Kidney epithelial cell (primary cell): ENCODE measurements at regions not wholly inside any gene's neighbourhood (a gene's known extent, or its start where the extent isn't known, plus 50 kb on each side); places are given as distances from the start of the nearest gene placed in this dataset.

ENCODE experiments used
- DNase-seq: peaks from one replicate; pipeline ENCODE4 v3.0.0-alpha.2; 2010; ENCODE audit warnings: low read depth
- H3K27me3 ChIP-seq: 2 replicates; pipeline ENCODE4 v1.6.0; 2011; ENCODE audit warnings: low read length; ENCODE audit not compliant: control insufficient read depth, insufficient read depth
- H3K36me3 ChIP-seq: 2 replicates; pipeline ENCODE4 v1.5.1; 2011; ENCODE audit warnings: low read length; ENCODE audit not compliant: control insufficient read depth, insufficient read depth
- H3K4me3 ChIP-seq: 2 replicates; pipeline ENCODE4 v1.5.1; 2011; ENCODE audit warnings: low read depth, mild to moderate bottlenecking, control low read depth, low read length
- CTCF ChIP-seq: IDR thresholded peaks from 2 replicates; pipeline ENCODE4 v1.5.1; 2011; ENCODE audit warnings: mild to moderate bottlenecking, moderate library complexity, low read length, control low read depth, inconsistent platforms; ENCODE audit not compliant: insufficient read depth, poor library complexity, severe bottlenecking

DNA sequence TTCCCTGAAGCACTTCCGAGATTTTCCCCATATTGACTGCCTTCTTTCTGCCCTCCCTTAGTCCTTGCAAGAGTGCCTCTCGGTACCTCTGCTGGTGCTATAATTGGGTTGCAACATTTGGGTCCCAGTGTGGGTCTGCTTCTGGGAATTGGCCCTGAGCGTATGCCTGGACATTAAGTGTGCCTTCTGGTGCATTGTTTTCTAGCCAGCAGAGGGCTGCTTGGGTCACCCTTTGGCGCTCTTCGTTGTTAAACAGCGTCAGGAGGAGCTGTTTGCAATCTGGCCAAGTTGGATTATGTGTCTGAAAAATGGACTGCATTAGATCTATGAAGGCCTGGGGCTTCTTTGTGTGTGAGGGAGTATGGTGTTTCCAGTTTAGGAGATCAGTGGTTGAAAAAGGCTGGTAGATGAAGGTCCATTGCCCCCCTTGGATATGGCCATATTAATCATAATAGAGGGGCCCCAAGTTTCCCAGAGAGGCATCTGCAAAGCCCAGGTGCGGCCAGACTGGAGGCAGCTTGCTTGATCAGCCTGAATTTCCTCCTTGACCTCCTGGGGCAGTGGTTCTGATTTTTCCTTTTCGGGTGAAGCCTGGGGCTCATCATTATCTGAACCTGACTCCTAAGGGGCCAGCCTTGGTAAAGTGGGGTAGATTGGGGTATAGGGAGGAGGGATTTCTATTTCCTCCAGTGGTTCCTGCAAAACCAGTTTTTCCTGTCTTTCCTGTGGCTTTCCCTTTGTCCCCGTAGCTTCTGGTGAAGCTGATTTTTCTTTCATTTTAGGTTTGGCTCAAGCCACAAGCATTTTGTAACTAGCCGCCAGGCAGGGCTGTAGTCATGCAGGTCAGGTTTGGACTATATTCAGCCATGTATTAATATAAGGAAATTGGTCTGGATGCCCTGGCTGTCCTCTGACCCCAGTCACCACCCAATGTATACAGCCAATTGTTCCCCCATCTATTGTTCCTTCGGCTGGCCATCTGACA, 85.4 kb upstream of the GPR6 start:
- peak; percentile 14 for TF ChIP-seq CTCF
- peak; percentile 12 for DNase-seq
- H3K27me3 ChIP-seq = no peaks in the 10 kb centered on the region
- no peak overlapping the region for H3K4me3 ChIP-seq
- no peaks in the 10 kb centered on the region for H3K36me3 ChIP-seq

DNA sequence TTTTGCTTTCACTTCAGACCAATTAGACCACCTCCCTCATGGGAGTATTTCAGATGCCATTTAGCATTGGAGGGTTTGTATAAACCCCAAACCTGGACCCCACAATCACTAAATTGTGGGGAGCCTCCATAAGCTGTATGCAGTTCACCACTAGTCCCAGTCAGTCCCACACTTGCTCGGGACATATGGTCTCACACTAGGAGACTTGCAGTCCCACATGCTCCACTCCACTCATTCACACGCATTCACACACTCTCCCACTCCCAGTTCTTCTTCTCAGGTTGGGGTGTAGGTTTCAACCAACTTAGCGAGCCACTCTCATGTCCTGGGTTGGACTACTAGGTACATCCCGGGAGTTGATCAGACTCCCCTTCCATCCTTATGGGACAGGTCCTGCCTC, 84.5 kb upstream of the GPR6 start:
- Histone ChIP-seq H3K4me3 (no peak overlapping the region), H3K27me3 (no peaks in the 10 kb centered on the region), H3K36me3 (no peaks in the 10 kb centered on the region)
- no peak for TF ChIP-seq CTCF
- no peak for DNase-seq

DNA sequence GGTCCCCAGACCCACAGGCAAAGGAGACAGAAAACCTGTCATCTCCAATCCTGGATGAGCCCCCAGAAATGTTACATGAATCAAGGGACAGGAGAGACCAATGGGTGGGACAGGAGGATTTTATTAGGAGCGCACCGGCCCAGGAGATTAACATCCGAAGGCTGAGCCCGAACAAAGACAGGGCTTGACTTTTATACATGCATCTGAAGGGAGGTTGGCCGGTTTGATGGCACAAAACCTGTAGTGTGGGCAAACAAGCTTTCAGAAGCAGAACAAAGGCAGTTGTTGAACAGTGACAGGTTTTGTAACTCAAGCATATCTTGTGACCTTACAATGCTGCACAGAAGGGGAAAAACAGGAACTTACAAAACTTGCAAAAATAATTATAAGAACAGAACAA, 83.9 kb upstream of the GPR6 start:
- DNase-seq = no peak
- no peak for TF ChIP-seq CTCF
- Histone ChIP-seq H3K36me3 (no peaks in the 10 kb centered on the region), H3K4me3 (no peak overlapping the region), H3K27me3 (no peaks in the 10 kb centered on the region)

GRCh38 chr6:109896341-109896740, 81.8 kb upstream of the GPR6 start:
- no peaks in the 10 kb centered on the region for H3K36me3 ChIP-seq
- H3K27me3 ChIP-seq = no peaks in the 10 kb centered on the region
- DNase-seq = no peak
- no peak for TF ChIP-seq CTCF
- H3K4me3 ChIP-seq = no peak overlapping the region

DNA sequence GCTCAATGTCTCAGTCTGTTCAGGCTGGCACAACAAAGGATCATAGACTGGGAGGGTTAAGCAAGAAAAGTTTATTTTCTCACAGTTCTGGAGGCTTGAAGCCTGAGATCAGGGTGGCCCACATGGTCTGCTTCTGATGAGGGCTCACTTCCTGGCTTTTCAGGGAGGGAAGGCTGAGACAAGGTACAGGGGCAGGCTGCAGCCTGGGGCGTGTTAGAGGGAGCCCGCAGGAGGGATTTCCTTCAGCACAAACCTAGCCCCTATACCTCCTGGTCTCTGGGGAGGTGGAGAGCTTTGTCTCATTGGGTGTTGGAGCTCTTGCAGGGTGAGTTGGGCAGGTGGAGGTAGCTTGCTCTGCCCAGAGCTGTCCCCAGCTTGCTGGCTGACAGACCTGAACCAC, 81.1 kb upstream of the GPR6 start:
- TF ChIP-seq CTCF = no peak
- Histone ChIP-seq H3K27me3 (no peaks in the 10 kb centered on the region), H3K4me3 (no peak overlapping the region), H3K36me3 (no peaks in the 10 kb centered on the region)
- DNase-seq = no peak
